OCI-LY3 (cell line): ENCODE measurements at regions not wholly inside any gene's neighbourhood (a gene's known extent, or its start where the extent isn't known, plus 50 kb on each side); places are given as distances from the start of the nearest gene placed in this dataset.

ENCODE experiments used
- H2AFZ ChIP-seq: fragments of 200-600, 300-600 bp; shearing (Covaris generic); 2 replicates; pipeline ENCODE4 v1.6.0; 2014; ENCODE audit warnings: antibody characterized with exemption, low read depth, low read length
- H3K27ac ChIP-seq: fragments of 200-600, 300-600 bp; sonication (generic); 2 replicates; pipeline ENCODE4 v1.5.1; 2014; ENCODE audit warnings: mild to moderate bottlenecking, low read length, moderate library complexity, mixed read lengths
- H3K27me3 ChIP-seq: fragments of 200-600, 300-600 bp; sonication (generic); 2 replicates; pipeline ENCODE4 v1.6.1; 2014; ENCODE audit warnings: low read depth, low read length, mixed read lengths
- H3K36me3 ChIP-seq: fragments of 200-600, 300-600 bp; sonication (generic); replicated peaks from 2 replicates; pipeline ENCODE3; 2014; ENCODE audit warnings: low read depth, low read length, mixed read lengths
- H3K4me1 ChIP-seq: fragments of 300-600, 200-600 bp; sonication (generic); 2 replicates; pipeline ENCODE4 v1.6.1; 2014; ENCODE audit warnings: low read length, mixed read lengths
- H3K4me2 ChIP-seq: fragments of 200-600, 300-600 bp; sonication (generic); 2 replicates; pipeline ENCODE4 v1.6.1; 2014; ENCODE audit warnings: low read length, mixed read lengths
- H3K4me3 ChIP-seq: fragments of 300-600, 200-600 bp; sonication (generic); 2 replicates; pipeline ENCODE4 v1.5.1; 2014; ENCODE audit warnings: antibody characterized with exemption, mild to moderate bottlenecking, low read length, moderate library complexity
- H3K79me2 ChIP-seq: fragments of 300-600, 200-600 bp; shearing (Covaris generic); 2 replicates; pipeline ENCODE4 v1.6.1; 2014; ENCODE audit warnings: mild to moderate bottlenecking, low read length, mixed read lengths
- H3K9ac ChIP-seq: fragments of 300-600, 200-600 bp; shearing (Covaris generic); 2 replicates; pipeline ENCODE4 v1.6.0; 2014; ENCODE audit warnings: mild to moderate bottlenecking, low read length, moderate library complexity
- H3K9me3 ChIP-seq: fragments of 200-600, 300-600 bp; shearing (Covaris generic); 2 replicates; pipeline ENCODE4 v1.6.1; 2014; ENCODE audit warnings: low read length, mixed read lengths; ENCODE audit not compliant: insufficient read depth
- H4K20me1 ChIP-seq: fragments of 200-600, 300-600 bp; sonication (generic); 2 replicates; pipeline ENCODE4 v1.6.1; 2016; ENCODE audit warnings: low read length, mixed read lengths; ENCODE audit not compliant: insufficient read depth
- CTCF ChIP-seq: fragments of 200-600, 300-600 bp; sonication (generic); IDR thresholded peaks from 2 replicates; pipeline ENCODE4 v1.5.1; 2014; ENCODE audit warnings: antibody characterized with exemption, low read length, low read depth
- EZH2phosphoT487 ChIP-seq: fragments of 200-600 bp; shearing (Covaris generic); IDR thresholded peaks from 2 replicates; pipeline ENCODE4 v1.6.1; 2018; ENCODE audit warnings: antibody characterized with exemption, mixed run types, low read depth

GRCh38 chr1:48093696-48094528 lies 96.7 kb upstream of the TRABD2B start:
- Histone ChIP-seq H3K27me3 (no peaks in the 10 kb centered on the region; the same call in 1 of the 2 replicates), H3K4me2 (no peak overlapping the region), H3K4me1 (no peaks in the 10 kb centered on the region), H3K36me3 (no peaks in the 10 kb centered on the region), H3K9me3 (no peaks in the 10 kb centered on the region), H4K20me1 (no peaks in the 10 kb centered on the region), H3K4me3 (no peak overlapping the region), H3K27ac (no peak overlapping the region), H2AFZ (no peak overlapping the region), H3K79me2 (no peaks in the 10 kb centered on the region), H3K9ac (no peak overlapping the region)
- TF ChIP-seq EZH2phosphoT487: no peak
- TF ChIP-seq CTCF: peak; percentile 54

- no peaks in the 10 kb centered on the region for H3K79me2 ChIP-seq
- no peaks in the 10 kb centered on the region for H3K4me1 ChIP-seq
- H3K9ac ChIP-seq: no peak overlapping the region
- TF ChIP-seq CTCF (no peak), EZH2phosphoT487 (no peak)
- no peak overlapping the region for H3K4me3 ChIP-seq
- no peaks in the 10 kb centered on the region for H3K36me3 ChIP-seq
- no peak overlapping the region for H3K27ac ChIP-seq
- no peak overlapping the region for H3K4me2 ChIP-seq
- H3K27me3 ChIP-seq: no peaks in the 10 kb centered on the region; the same call in 1 of the 2 replicates
- no peak overlapping the region for H2AFZ ChIP-seq
- no peaks in the 10 kb centered on the region for H4K20me1 ChIP-seq
- H3K9me3 ChIP-seq: no peaks in the 10 kb centered on the region
These were observed 96.0 kb upstream of the TRABD2B start for GRCh38 chr1:48093147-48093546.

- Histone ChIP-seq H3K4me3 (no peak overlapping the region), H3K4me1 (no peaks in the 10 kb centered on the region), H3K27ac (no peak overlapping the region), H3K36me3 (no peaks in the 10 kb centered on the region), H3K79me2 (no peaks in the 10 kb centered on the region), H2AFZ (no peak overlapping the region), H3K4me2 (no peak overlapping the region), H4K20me1 (no peaks in the 10 kb centered on the region), H3K9ac (no peak overlapping the region), H3K27me3 (no peaks in the 10 kb centered on the region), H3K9me3 (no peaks in the 10 kb centered on the region)
- TF ChIP-seq EZH2phosphoT487 (no peak), CTCF (no peak)
These were observed 95.2 kb upstream of the TRABD2B start for GRCh38 chr1:48092401-48092800.

- no peaks in the 10 kb centered on the region for H3K4me1 ChIP-seq
- no peaks in the 10 kb centered on the region for H3K36me3 ChIP-seq
- no peaks in the 10 kb centered on the region for H4K20me1 ChIP-seq
- TF ChIP-seq EZH2phosphoT487 (no peak), CTCF (no peak)
- no peak overlapping the region for H3K9ac ChIP-seq
- no peak overlapping the region for H3K4me3 ChIP-seq
- no peak overlapping the region for H3K27ac ChIP-seq
- no peaks in the 10 kb centered on the region for H3K79me2 ChIP-seq
- H3K9me3 ChIP-seq: no peaks in the 10 kb centered on the region
- no peak overlapping the region for H3K4me2 ChIP-seq
- H3K27me3 ChIP-seq: no peaks in the 10 kb centered on the region
- no peak overlapping the region for H2AFZ ChIP-seq
These were observed 92.2 kb upstream of the TRABD2B start for GRCh38 chr1:48089356-48089891.
